Activated CD4-positive, alpha-beta T cell treated with anti-CD3 and anti-CD28 coated beads, Interleukin-2, amount 50 U/mL, for 24 hours (primary cell): ENCODE measurements at regions not wholly inside any gene's neighbourhood (a gene's known extent, or its start where the extent isn't known, plus 50 kb on each side); places are given as distances from the start of the nearest gene placed in this dataset.
"Not testable (repeated sequence)": the region's sequence is repeated elsewhere in the genome, so short reads cannot be mapped to it uniquely, and the experiment has no call there.

ENCODE experiments used
- DNase-seq, 2 donors: peaks; one replicate each; pipeline ENCODE4 v3.0.0-alpha.2; 2020; ENCODE audit warnings: low read depth in 1 of 2, low spot score in 1 of 2

GRCh38 chr10:62699148-62699547 lies 105.4 kb upstream of the ADO start:
- DNase-seq = no peak

GRCh38 chr10:62704121-62704520 lies 100.4 kb upstream of the ADO start:
- not testable (repeated sequence) for DNase-seq

GRCh38 chr10:62705789-62706188 lies 98.7 kb upstream of the ADO start:
- DNase-seq = no peak

GRCh38 chr10:62707810-62708209 lies 96.7 kb upstream of the ADO start:
- no peak for DNase-seq

- no peak for DNase-seq
Observed at GRCh38 chr10:62708569-62708968, 96.0 kb upstream of the ADO start.

- no peak for DNase-seq
Observed at GRCh38 chr10:62709200-62709599, 95.3 kb upstream of the ADO start.

DNA sequence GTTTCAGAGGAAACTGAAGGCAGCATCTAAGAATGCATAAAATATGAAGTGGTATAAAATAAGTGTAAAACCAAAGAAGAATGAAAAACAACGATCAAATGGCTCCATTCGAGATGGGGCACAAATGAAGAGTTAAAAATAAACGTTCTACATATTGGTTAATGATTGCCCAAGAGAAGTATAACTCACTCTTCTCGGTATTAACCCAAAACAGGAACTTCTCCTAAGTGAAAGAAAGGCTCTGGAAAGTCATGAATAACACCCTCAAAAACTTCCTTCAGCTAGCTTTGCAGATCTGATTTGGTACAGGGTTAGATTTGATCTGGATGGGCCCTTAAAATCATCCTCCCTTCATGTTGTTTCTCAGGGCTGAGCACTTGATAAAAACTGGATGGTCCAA lies 94.3 kb upstream of the ADO start:
- no peak for DNase-seq

DNA sequence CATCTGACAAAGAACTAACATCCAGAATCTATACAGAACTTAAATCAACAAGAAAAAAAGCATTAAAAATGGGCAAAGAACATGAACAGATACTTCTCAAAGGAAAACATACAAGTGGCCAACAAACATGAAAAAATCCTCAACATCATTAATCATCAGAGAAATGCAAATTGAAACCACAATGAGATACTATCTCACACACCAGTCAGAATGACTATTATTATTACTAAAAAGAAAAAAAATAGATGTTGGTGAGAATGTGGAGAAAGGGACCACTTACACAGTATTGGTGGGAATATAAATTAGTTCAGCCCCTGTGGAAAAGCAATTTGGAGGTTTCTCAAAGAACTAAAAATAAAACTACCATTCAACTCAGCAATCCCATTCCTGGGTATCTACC lies 89.1 kb upstream of the ADO start:
- DNase-seq = no peak

- DNase-seq = no peak
Observed at GRCh38 chr10:62718585-62718984, 85.9 kb upstream of the ADO start.

DNA sequence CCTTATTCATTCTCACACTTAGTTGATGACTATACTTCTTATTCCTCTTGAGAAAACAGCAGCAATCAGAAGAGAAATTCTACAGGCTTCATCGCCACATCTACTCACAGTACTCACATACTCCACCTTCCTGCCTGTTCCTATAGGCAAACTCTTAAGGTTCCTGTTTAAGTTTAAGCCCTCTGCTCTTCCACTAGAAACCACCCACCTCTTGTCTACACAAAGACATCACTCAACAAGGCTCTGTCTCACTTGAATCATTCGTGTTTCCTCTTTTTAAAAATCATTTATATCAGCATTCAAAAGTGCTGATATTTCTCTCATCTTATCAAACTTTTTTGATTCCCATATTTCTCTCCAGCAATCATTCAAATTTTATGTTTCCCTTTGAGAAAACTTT lies 85.5 kb upstream of the ADO start:
- no peak for DNase-seq

DNA sequence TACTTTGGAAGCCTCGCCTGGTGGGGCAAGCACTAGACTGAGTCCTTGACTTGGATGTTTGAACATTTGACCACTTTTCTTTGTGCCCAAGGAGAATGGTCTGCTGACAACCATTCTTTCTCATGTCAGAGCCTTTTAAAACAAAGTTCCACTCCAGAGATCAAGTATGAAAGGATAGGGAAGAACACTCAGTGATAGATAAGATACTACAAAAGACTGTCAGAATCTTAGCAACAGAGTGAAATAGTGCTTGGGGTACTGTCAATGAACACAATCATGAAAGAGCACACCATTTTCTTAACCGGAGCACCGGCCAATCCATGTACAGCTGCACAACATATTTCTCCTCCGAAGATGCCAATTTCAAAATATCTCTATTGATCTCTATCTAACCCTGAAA lies 82.8 kb upstream of the ADO start:
- DNase-seq = no peak

- DNase-seq = no peak
Observed at GRCh38 chr10:62723375-62723774, 81.1 kb upstream of the ADO start.

- DNase-seq = no peak
Observed at GRCh38 chr10:62724465-62724864, 80.1 kb upstream of the ADO start.

DNA sequence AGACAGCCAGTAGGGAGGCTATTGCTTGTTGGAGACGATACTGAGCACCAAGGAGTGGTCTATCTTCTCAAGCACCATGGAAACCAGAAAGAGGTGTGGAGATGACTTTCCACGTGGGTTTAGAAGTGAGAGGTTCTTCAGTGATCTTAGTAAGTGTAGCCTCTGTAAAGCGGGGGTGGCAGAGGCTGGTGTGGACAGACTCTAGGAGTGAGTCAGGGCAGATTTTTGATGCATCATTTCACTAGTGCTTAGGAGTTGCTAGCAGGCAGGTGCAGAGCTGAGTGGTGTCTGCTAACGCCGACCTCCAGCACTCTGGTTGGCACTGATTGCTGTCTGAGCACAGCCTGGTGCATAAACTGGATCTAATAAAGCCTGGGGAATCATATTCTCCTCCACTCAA lies 78.4 kb upstream of the ADO start:
- peak; percentile 24 to 70 for DNase-seq

GRCh38 chr10:62726638-62727037 lies 77.9 kb upstream of the ADO start:
- DNase-seq = no peak

DNA sequence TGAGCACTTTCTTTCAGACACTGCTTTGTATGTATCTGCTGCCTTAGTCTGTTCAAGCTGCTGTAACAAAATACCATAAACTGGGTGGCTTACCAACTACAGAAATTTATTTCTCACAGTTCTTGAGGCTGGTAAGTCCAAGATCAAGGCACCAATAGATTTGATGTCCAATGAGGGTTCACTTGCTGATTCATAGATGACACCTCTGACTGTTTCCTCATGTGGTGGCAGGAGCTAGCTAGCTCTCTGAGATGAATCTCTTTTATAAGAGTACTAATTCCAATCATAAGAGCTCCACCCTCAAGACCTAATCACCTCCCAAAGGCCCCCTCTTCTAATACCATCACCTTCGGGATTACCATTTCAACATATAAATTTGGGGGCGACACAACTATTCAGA lies 76.6 kb upstream of the ADO start:
- DNase-seq = no peak

GRCh38 chr10:62728479-62728878 lies 76.0 kb upstream of the ADO start:
- no peak for DNase-seq

- peak; percentile 21 to 76 for DNase-seq
Observed at GRCh38 chr10:62732841-62733653, 71.5 kb upstream of the ADO start.

DNA sequence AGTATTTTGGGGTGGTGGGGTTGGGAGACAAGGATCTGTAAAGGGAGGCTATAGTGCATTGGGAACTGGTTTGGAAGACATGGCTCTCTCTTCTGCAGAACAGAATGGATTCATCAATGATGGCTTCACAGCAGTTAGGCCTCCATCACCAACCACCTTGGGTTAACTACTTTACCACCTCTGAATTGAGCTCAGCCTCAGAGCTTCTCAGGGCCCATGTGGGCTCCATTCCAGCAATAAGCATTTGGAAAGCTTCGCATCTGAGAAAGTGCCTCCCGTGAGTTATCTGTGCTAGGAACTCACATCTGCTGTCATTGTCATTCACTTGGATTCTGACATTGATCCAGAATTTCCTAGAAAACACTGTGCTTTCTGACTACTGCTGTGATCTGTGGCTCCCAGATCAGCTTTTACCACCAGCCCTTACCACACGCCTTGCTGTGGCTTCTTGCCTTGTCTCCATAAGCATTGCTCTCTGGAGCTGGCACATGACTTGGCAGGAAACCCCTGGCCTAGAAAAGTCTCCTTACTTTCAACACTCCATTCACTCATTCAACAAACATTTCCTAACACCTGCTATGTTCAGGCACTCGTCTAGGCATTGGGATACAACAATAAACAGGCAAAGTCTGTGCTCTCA lies 70.7 kb upstream of the ADO start:
- DNase-seq = no peak

- DNase-seq = no peak
Observed at GRCh38 chr10:62734781-62735463, 69.6 kb upstream of the ADO start.

- DNase-seq = peak in 1 of 2 donors; percentile 44
Observed at GRCh38 chr10:62735464-62736167, 68.9 kb upstream of the ADO start.

GRCh38 chr10:62736168-62736546 lies 68.4 kb upstream of the ADO start:
- DNase-seq = no peak
